HCT116 (cell line): ENCODE measurements at regions not wholly inside any gene's neighbourhood (a gene's known extent, or its start where the extent isn't known, plus 50 kb on each side); places are given as distances from the start of the nearest gene placed in this dataset.

Experiments used
- ATAC-seq: fragments of 200-7000 bp; cut with Tn5 transposase; 2 replicates; pipeline ENCODE4 v1.9.1; 2020; ENCODE audit warnings: mild to moderate bottlenecking, moderate library complexity
- BruUV-seq: library from RNA; stranded (reverse); fragments of 400-500 nt; replicated peaks from 2 replicates; lab custom pipeline; 2021; lab: Mats Ljungman, UMichigan
- CTCF ChIA-PET: fragments of 300-600 bp; sonication (Branson Sonifier 250); formaldehyde crosslinking; loops from one replicate; lab custom pipeline; 2021; ENCODE audit warnings: antibody characterized with exemption; lab: Charles Lee
- POLR2A ChIA-PET: fragments of 300-600, 350-600 bp; sonication (Branson Sonifier 250); formaldehyde crosslinking; loops from one replicate; lab custom pipeline; 2021; ENCODE audit warnings: antibody characterized with exemption; lab: Charles Lee
- RAD21 ChIA-PET, 2 experiments: fragments of 300-600 bp; sonication (Branson Sonifier 250); formaldehyde crosslinking; loops; one replicate each; lab custom pipeline; 2023; ENCODE audit warnings: low total read pairs in 2 of 2; ENCODE audit not compliant: uncharacterized antibody in 2 of 2, unreplicated experiment in 2 of 2, low non-redundant PET in 1 of 2; lab: Charles Lee
- DNase-seq: peaks from one replicate; pipeline ENCODE4 v3.0.0-alpha.2; 2010; ENCODE audit warnings: low read depth, low spot score
- H2AFZ ChIP-seq: fragments of 200-600 bp; shearing (Covaris generic), sonication (generic); 2 replicates; pipeline ENCODE4 v1.6.1; 2017; ENCODE audit warnings: low read depth, mixed run types, mixed read lengths, antibody characterized with exemption, low read length; ENCODE audit not compliant: poor library complexity, severe bottlenecking
- H3K27ac ChIP-seq: 2 replicates; pipeline ENCODE4 v1.5.1; 2012; ENCODE audit warnings: low read depth, low read length
- H3K27me3 ChIP-seq: fragments of 200-600 bp; sonication (generic); 2 replicates; pipeline ENCODE4 v1.6.1; 2016; ENCODE audit warnings: mixed run types, low read length, mixed read lengths; ENCODE audit not compliant: insufficient read depth
- H3K36me3 ChIP-seq, 2 experiments: fragments of 200-500 bp in 1 of 2; fragments of 200-600 bp in 1 of 2; sonication (Bioruptor generic) in 1 of 2; sonication (generic) in 1 of 2; 2 replicates each; pipeline versions ENCODE4 v1.5.1 to v1.6.1; 2014 to 2016; ENCODE audit warnings: low read length in 2 of 2, inconsistent platforms in 1 of 2, mixed read lengths in 1 of 2, mixed run types in 1 of 2; ENCODE audit not compliant: insufficient read depth in 2 of 2, control insufficient read depth in 1 of 2
- H3K4me1 ChIP-seq, 2 experiments: fragments of 200-600 bp in 1 of 2; sonication (generic) in 1 of 2; 2 replicates each; pipeline versions ENCODE4 v1.5.1 to v1.6.1; 2012 to 2017; ENCODE audit warnings: low read length in 2 of 2, inconsistent platforms in 1 of 2, mild to moderate bottlenecking in 1 of 2, mixed read lengths in 1 of 2, mixed run types in 1 of 2, moderate library complexity in 1 of 2; ENCODE audit not compliant: insufficient read depth in 2 of 2, control insufficient read depth in 1 of 2
- H3K4me2 ChIP-seq: fragments of 200-600 bp; sonication (generic); 2 replicates; pipeline ENCODE4 v1.6.1; 2017; ENCODE audit warnings: mixed run types, low read length, mixed read lengths
- H3K4me3 ChIP-seq, 2 experiments: fragments of 200-600 bp in 1 of 2; sonication (generic) in 1 of 2; replicated peaks in 1 of 2; 2 replicates each; pipeline ENCODE4 v1.5.1; 2011 to 2016; ENCODE audit warnings: low read length in 2 of 2, control low read depth in 1 of 2, low read depth in 1 of 2, mild to moderate bottlenecking in 1 of 2, mixed read lengths in 1 of 2, mixed run types in 1 of 2
- H3K79me2 ChIP-seq: fragments of 200-600 bp; sonication (generic); 2 replicates; pipeline ENCODE4 v1.6.1; 2017; ENCODE audit warnings: mild to moderate bottlenecking, mixed run types, low read length, moderate library complexity, mixed read lengths; ENCODE audit not compliant: insufficient read depth
- H3K9ac ChIP-seq: fragments of 200-600 bp; sonication (generic); 2 replicates; pipeline ENCODE4 v1.6.1; 2016; ENCODE audit warnings: low read length, mixed read lengths
- H3K9me2 ChIP-seq: fragments of 200-600 bp; sonication (generic), shearing (Covaris generic); 2 replicates; pipeline ENCODE4 v1.6.1; 2017; ENCODE audit warnings: mixed run types, mild to moderate bottlenecking, moderate library complexity; ENCODE audit not compliant: insufficient read depth
- H3K9me3 ChIP-seq, 2 experiments: fragments of 200-500 bp in 1 of 2; fragments of 200-600 bp in 1 of 2; sonication (Bioruptor generic) in 1 of 2; sonication (generic) in 1 of 2; 2 replicates each; pipeline ENCODE4 v1.6.1; 2014 to 2017; ENCODE audit warnings: low read length in 2 of 2, mixed read lengths in 2 of 2, inconsistent platforms in 1 of 2, low read depth in 1 of 2, mild to moderate bottlenecking in 1 of 2, mixed run types in 1 of 2, moderate library complexity in 1 of 2; ENCODE audit not compliant: control insufficient read depth in 1 of 2, insufficient read depth in 1 of 2
- H4K20me1 ChIP-seq: fragments of 200-600 bp; sonication (generic), shearing (Covaris generic); 2 replicates; pipeline ENCODE4 v1.6.1; 2017; ENCODE audit warnings: mixed run types, mild to moderate bottlenecking, moderate library complexity; ENCODE audit not compliant: insufficient read depth
- ATF3 ChIP-seq: IDR thresholded peaks from 2 replicates; pipeline ENCODE4 v1.6.1; 2012
- CBX3 ChIP-seq: IDR thresholded peaks from 2 replicates; pipeline ENCODE4 v1.6.1; 2012; ENCODE audit warnings: low read depth
- ELF1 ChIP-seq: IDR thresholded peaks from 2 replicates; pipeline ENCODE4 v1.6.1; 2012; ENCODE audit warnings: low read depth, borderline replicate concordance
- EZH2phosphoT487 ChIP-seq: fragments of 200-600 bp; IDR thresholded peaks from 2 replicates; pipeline ENCODE4 v1.6.1; 2018; ENCODE audit warnings: antibody characterized with exemption, borderline replicate concordance
- MAX ChIP-seq: IDR thresholded peaks from 2 replicates; pipeline ENCODE4 v1.6.1; 2012
- POLR2A ChIP-seq: IDR thresholded peaks from 2 replicates; pipeline ENCODE4 v1.7.0; 2011; ENCODE audit warnings: borderline replicate concordance; ENCODE audit not compliant: insufficient read depth, insufficient read length; ENCODE audit errors: extremely low read depth
- RAD21 ChIP-seq: IDR thresholded peaks from 2 replicates; pipeline ENCODE4 v1.6.1; 2012; ENCODE audit warnings: low read depth, mild to moderate bottlenecking
- SIN3A ChIP-seq: IDR thresholded peaks from 2 replicates; pipeline ENCODE4 v1.6.1; 2012; ENCODE audit warnings: low read depth
- ZNF274 ChIP-seq: fragments of 200-500 bp; sonication (Bioruptor generic); IDR thresholded peaks from 2 replicates; pipeline ENCODE4 v1.6.1; 2014; ENCODE audit warnings: mild to moderate bottlenecking, low read depth, low read length, inconsistent platforms
- intact Hi-C: fragments of 100-400 bp; cut with micrococcal nuclease; formaldehyde crosslinking; loops from 2 replicates; pipeline ENCODE4 v1.10.0; 2022

GRCh38 chr2:176494949-176495353 lies 225.7 kb downstream of the MTX2 start:
- Histone ChIP-seq H3K27me3 (no peaks in the 10 kb centered on the region), H3K79me2 (no peaks in the 10 kb centered on the region), H2AFZ (no peak overlapping the region), H3K9ac (no peak overlapping the region), H4K20me1 (no peaks in the 10 kb centered on the region), H3K9me2 (no peaks in the 10 kb centered on the region), H3K4me1 (no peaks in the 10 kb centered on the region), H3K27ac (no peak overlapping the region), H3K9me3 (no peaks in the 10 kb centered on the region), H3K4me3 (no peak overlapping the region), H3K36me3 (no peaks in the 10 kb centered on the region), H3K4me2 (no peak overlapping the region)
- ChIA-PET CTCF (no interaction called here), POLR2A (no interaction called here), RAD21 (no interaction called here)
- no TSS peak for BruUV-seq
- DNase-seq (no peak), ATAC-seq (no peak)
- intact Hi-C loops = no loop called here
- TF ChIP-seq ATF3 (no peak), CBX3 (no peak), ELF1 (no peak), POLR2A (no peak), ZNF274 (no peak), SIN3A (no peak), RAD21 (no peak)
- TF ChIP-seq, all 23 proteins: peak for 0

GRCh38 chr2:176495826-176496225 lies 226.6 kb downstream of the MTX2 start:
- no peaks in the 10 kb centered on the region for H4K20me1 ChIP-seq
- no peak overlapping the region for H2AFZ ChIP-seq
- no peaks in the 10 kb centered on the region for H3K9me3 ChIP-seq
- no peak overlapping the region for H3K4me2 ChIP-seq
- ChIA-PET POLR2A (no interaction called here), RAD21 (no interaction called here), CTCF (no interaction called here)
- no peak overlapping the region for H3K4me3 ChIP-seq
- no peak for ATAC-seq
- intact Hi-C loops = no loop called here
- H3K27me3 ChIP-seq = no peaks in the 10 kb centered on the region
- no peaks in the 10 kb centered on the region for H3K9me2 ChIP-seq
- H3K36me3 ChIP-seq = no peaks in the 10 kb centered on the region
- H3K27ac ChIP-seq = no peak overlapping the region
- H3K9ac ChIP-seq = no peak overlapping the region
- no peak for TF ChIP-seq EZH2phosphoT487
- TF ChIP-seq MAX = no peak
- TF ChIP-seq ELF1 = no peak
- TF ChIP-seq POLR2A = no peak
- TF ChIP-seq ZNF274 = no peak
- no peak for DNase-seq
- H3K4me1 ChIP-seq = no peaks in the 10 kb centered on the region
- BruUV-seq = no TSS peak
- no peaks in the 10 kb centered on the region for H3K79me2 ChIP-seq
